Right lobe of liver (tissue), 4 donors: ENCODE measurements at regions not wholly inside any gene's neighbourhood (a gene's known extent, or its start where the extent isn't known, plus 50 kb on each side); places are given as distances from the start of the nearest gene placed in this dataset.
"Not testable (repeated sequence)": the region's sequence is repeated elsewhere in the genome, so short reads cannot be mapped to it uniquely, and the experiment has no call there.

Experiments used
- POLR2A ChIP-seq: fragments of 450-650 bp; IDR thresholded peaks from one replicate; pipeline ENCODE4 v1.6.1; 2017; ENCODE audit warnings: antibody characterized with exemption, mild to moderate bottlenecking
- TF ChIP-seq, protein P1 (sequence below), 4 donors: fragments of 200-600 bp in 3 of 4; fragments of 450-650 bp in 1 of 4; IDR thresholded peaks; one replicate each; pipeline versions ENCODE4 v1.5.1 to v1.8.0; 2016 to 2022; ENCODE audit warnings: antibody characterized with exemption in 4 of 4, mild to moderate bottlenecking in 2 of 4
- donor health status: DM: no; HTN: no; CAD: no.
- donor health status: DM: no; HTN: no; CAD: no.
- donor health status: DM: no; HTN: yes; CAD: no.

DNA sequence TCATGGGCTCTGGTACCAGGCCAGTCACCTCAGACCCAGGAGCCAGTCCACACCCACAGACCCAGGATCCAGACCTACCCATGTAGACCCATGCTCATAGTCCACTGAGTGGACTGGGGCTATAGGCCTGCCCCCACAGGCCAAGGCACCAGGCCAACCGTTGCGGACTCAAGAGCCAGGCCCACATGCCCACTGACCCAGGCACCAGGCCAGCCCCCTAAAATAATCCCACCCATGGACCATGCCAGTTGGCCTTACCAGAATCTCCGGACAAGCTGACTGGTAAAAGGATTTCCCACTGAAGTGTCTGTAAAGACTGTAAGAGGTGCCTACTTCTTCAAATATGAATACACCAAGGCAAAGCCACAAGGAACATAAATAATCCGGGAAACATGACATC lies 278.2 kb downstream of the CNTNAP3 start:
- not testable (repeated sequence) for TF ChIP-seq POLR2A
- TF ChIP-seq, protein P1, sequence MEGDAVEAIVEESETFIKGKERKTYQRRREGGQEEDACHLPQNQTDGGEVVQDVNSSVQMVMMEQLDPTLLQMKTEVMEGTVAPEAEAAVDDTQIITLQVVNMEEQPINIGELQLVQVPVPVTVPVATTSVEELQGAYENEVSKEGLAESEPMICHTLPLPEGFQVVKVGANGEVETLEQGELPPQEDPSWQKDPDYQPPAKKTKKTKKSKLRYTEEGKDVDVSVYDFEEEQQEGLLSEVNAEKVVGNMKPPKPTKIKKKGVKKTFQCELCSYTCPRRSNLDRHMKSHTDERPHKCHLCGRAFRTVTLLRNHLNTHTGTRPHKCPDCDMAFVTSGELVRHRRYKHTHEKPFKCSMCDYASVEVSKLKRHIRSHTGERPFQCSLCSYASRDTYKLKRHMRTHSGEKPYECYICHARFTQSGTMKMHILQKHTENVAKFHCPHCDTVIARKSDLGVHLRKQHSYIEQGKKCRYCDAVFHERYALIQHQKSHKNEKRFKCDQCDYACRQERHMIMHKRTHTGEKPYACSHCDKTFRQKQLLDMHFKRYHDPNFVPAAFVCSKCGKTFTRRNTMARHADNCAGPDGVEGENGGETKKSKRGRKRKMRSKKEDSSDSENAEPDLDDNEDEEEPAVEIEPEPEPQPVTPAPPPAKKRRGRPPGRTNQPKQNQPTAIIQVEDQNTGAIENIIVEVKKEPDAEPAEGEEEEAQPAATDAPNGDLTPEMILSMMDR (IDR thresholded peaks at IDR 0.05): not testable (repeated sequence)
